PC-9 (cell line): ENCODE measurements at regions not wholly inside any gene's neighbourhood (a gene's known extent, or its start where the extent isn't known, plus 50 kb on each side); places are given as distances from the start of the nearest gene placed in this dataset.
"Not testable (repeated sequence)": the region's sequence is repeated elsewhere in the genome, so short reads cannot be mapped to it uniquely, and the experiment has no call there.

Source experiments
- BruUV-seq: library from RNA; stranded (reverse); fragments of 400-500 nt; replicated peaks from 2 replicates; lab custom pipeline; 2021; lab: Mats Ljungman, UMichigan
- CTCF ChIA-PET: fragments of 300-600 bp; sonication (Branson Sonifier 250); formaldehyde crosslinking; loops from one replicate; lab custom pipeline; 2022; ENCODE audit warnings: antibody characterized with exemption; lab: Charles Lee
- POLR2A ChIA-PET: fragments of 300-600 bp; sonication (Branson Sonifier 250); formaldehyde crosslinking; loops from one replicate; lab custom pipeline; 2022; ENCODE audit warnings: antibody characterized with exemption; ENCODE audit not compliant: unreplicated experiment; lab: Charles Lee
- DNase-seq, 2 experiments: peaks; one replicate each; pipeline versions ENCODE4 v3.0.0 to v3.0.0-alpha.2; 2015 to 2022; ENCODE audit warnings: mixed read lengths in 1 of 2
- H2AFZ ChIP-seq: fragments of 200-600 bp; sonication (generic); 2 replicates; pipeline ENCODE4 v1.8.1; 2017; ENCODE audit warnings: antibody characterized with exemption
- H3F3A ChIP-seq: fragments of 200-600 bp; sonication (generic); 2 replicates; pipeline ENCODE4 v1.8.1; 2017; ENCODE audit warnings: antibody characterized with exemption, mild to moderate bottlenecking, low read depth; ENCODE audit not compliant: insufficient read depth
- H3K27ac ChIP-seq: fragments of 200-600 bp; sonication (generic); 2 replicates; pipeline ENCODE4 v1.6.1; 2016; ENCODE audit warnings: mixed run types
- H3K27me3 ChIP-seq: fragments of 200-600 bp; sonication (generic); 2 replicates; pipeline ENCODE4 v1.6.1; 2016; ENCODE audit warnings: low read depth, mixed run types; ENCODE audit not compliant: insufficient read depth
- H3K36me3 ChIP-seq: fragments of 200-600 bp; sonication (generic); 2 replicates; pipeline ENCODE4 v1.6.1; 2016; ENCODE audit warnings: low read depth, mixed run types
- H3K4me1 ChIP-seq: fragments of 200-600 bp; sonication (generic); replicated peaks from 2 replicates; pipeline ENCODE4 v1.6.1; 2016; ENCODE audit warnings: mixed run types; ENCODE audit not compliant: insufficient read depth
- H3K4me2 ChIP-seq: fragments of 200-600 bp; sonication (generic); 2 replicates; pipeline ENCODE4 v1.6.1; 2017; ENCODE audit warnings: mixed run types
- H3K4me3 ChIP-seq: fragments of 200-600 bp; sonication (generic); 2 replicates; pipeline ENCODE4 v1.6.1; 2016; ENCODE audit warnings: mixed run types
- H3K79me2 ChIP-seq: fragments of 200-600 bp; sonication (generic); 2 replicates; pipeline ENCODE4 v1.6.1; 2017; ENCODE audit warnings: low read depth, mixed run types
- H3K9me2 ChIP-seq: fragments of 200-600 bp; sonication (generic); 2 replicates; pipeline ENCODE4 v1.8.1; 2017; ENCODE audit warnings: mild to moderate bottlenecking; ENCODE audit not compliant: insufficient read depth
- H3K9me3 ChIP-seq: fragments of 200-600 bp; sonication (generic); 2 replicates; pipeline ENCODE4 v1.8.1; 2016; ENCODE audit warnings: low read depth; ENCODE audit not compliant: insufficient read depth
- H4K20me1 ChIP-seq: fragments of 200-600 bp; sonication (generic); 2 replicates; pipeline ENCODE4 v1.8.1; 2017; ENCODE audit not compliant: insufficient read depth
- EZH2 ChIP-seq: fragments of 200-600 bp; sonication (generic); IDR thresholded peaks from 2 replicates; pipeline ENCODE4 v1.8.0; 2017; ENCODE audit warnings: antibody characterized with exemption, low read depth
- intact Hi-C: fragments of 100-400 bp; cut with micrococcal nuclease; formaldehyde crosslinking; loops from one replicate; pipeline ENCODE4 v1.10.0; 2022; ENCODE audit not compliant: unreplicated experiment
- TF ChIP-seq, protein P1 (sequence below): fragments of 200-600 bp; sonication (generic); conservative IDR thresholded peaks from 2 replicates; pipeline ENCODE4 v1.6.1; 2017; ENCODE audit warnings: mixed run types, antibody characterized with exemption, mild to moderate bottlenecking, moderate library complexity

- Histone ChIP-seq H3F3A (no peaks in the 10 kb centered on the region), H3K27me3 (no peaks in the 10 kb centered on the region), H4K20me1 (no peaks in the 10 kb centered on the region), H3K4me3 (no peak overlapping the region), H3K79me2 (no peaks in the 10 kb centered on the region), H2AFZ (no peak overlapping the region), H3K27ac (no peak overlapping the region), H3K9me3 (no peaks in the 10 kb centered on the region), H3K4me2 (no peak overlapping the region), H3K9me2 (no peaks in the 10 kb centered on the region), H3K4me1 (no peaks in the 10 kb centered on the region), H3K36me3 (no peaks in the 10 kb centered on the region)
- no TSS peak for BruUV-seq
- intact Hi-C loops, result no loop called here
- CTCF ChIA-PET, result no interaction called here
- DNase-seq, result no peak
- POLR2A ChIA-PET, result no interaction called here
- TF ChIP-seq, protein P1, sequence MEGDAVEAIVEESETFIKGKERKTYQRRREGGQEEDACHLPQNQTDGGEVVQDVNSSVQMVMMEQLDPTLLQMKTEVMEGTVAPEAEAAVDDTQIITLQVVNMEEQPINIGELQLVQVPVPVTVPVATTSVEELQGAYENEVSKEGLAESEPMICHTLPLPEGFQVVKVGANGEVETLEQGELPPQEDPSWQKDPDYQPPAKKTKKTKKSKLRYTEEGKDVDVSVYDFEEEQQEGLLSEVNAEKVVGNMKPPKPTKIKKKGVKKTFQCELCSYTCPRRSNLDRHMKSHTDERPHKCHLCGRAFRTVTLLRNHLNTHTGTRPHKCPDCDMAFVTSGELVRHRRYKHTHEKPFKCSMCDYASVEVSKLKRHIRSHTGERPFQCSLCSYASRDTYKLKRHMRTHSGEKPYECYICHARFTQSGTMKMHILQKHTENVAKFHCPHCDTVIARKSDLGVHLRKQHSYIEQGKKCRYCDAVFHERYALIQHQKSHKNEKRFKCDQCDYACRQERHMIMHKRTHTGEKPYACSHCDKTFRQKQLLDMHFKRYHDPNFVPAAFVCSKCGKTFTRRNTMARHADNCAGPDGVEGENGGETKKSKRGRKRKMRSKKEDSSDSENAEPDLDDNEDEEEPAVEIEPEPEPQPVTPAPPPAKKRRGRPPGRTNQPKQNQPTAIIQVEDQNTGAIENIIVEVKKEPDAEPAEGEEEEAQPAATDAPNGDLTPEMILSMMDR, result no peak
- TF ChIP-seq EZH2, result no peak
Observed at GRCh38 chr6:113788586-113788985, 68.6 kb upstream of the MARCKS start.

DNA sequence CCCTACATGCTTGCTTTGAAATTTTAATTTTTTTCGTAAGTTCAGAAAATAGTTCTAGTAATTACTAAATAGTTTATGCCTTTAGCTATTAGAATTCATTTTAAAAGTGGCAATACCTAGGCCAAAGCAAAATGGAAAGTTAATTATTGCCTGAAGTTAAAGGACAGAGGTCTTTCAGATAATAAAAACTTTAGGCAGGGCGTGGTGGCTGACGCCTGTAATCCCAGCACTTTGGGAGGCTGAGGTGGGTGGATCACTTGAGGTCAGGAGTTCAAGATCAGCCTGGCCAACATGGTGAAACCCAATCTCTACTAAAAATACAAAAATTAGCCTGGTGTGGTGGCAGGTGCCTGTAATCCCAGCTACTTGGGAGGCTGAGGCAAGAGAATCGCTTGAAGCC is 65.9 kb upstream of the MARCKS start:
- H3K9me2 ChIP-seq, BruUV-seq, H4K20me1 ChIP-seq, H3K36me3 ChIP-seq, H3K4me3 ChIP-seq, H3K79me2 ChIP-seq, POLR2A ChIA-PET, H2AFZ ChIP-seq, H3K27ac ChIP-seq, H3K27me3 ChIP-seq, H3F3A ChIP-seq, H3K4me2 ChIP-seq, DNase-seq, H3K9me3 ChIP-seq, intact Hi-C loops, CTCF ChIA-PET, H3K4me1 ChIP-seq: not testable (repeated sequence)

GRCh38 chr6:113795371-113795770 is 61.8 kb upstream of the MARCKS start:
- H3K4me3 ChIP-seq, H3K9me2 ChIP-seq, H3K4me2 ChIP-seq, DNase-seq, H3K79me2 ChIP-seq, intact Hi-C loops, H3K27me3 ChIP-seq, H2AFZ ChIP-seq, BruUV-seq, H3K4me1 ChIP-seq, H3K27ac ChIP-seq, H3K9me3 ChIP-seq, H3F3A ChIP-seq, POLR2A ChIA-PET, H4K20me1 ChIP-seq, CTCF ChIA-PET, H3K36me3 ChIP-seq: not testable (repeated sequence)

GRCh38 chr6:113796038-113796437 is 61.1 kb upstream of the MARCKS start:
- no peaks in the 10 kb centered on the region for H3K4me1 ChIP-seq
- no peaks in the 10 kb centered on the region for H3K36me3 ChIP-seq
- 0 out of 2 replicates have a peak, but pooled peaks cover 5% of the 10 kb centered on the region for H3K9me3 ChIP-seq
- CTCF ChIA-PET, result no interaction called here
- no peak overlapping the region for H3K27ac ChIP-seq
- BruUV-seq, result no TSS peak
- H3K79me2 ChIP-seq, result no peaks in the 10 kb centered on the region
- TF ChIP-seq, protein P1, result no peak
- TF ChIP-seq EZH2, result no peak
- H3K4me3 ChIP-seq, result no peak overlapping the region
- no peaks in the 10 kb centered on the region for H3F3A ChIP-seq
- intact Hi-C loops, result no loop called here
- POLR2A ChIA-PET, result no interaction called here
- no peak overlapping the region for H2AFZ ChIP-seq
- no peak for DNase-seq
- no peak overlapping the region for H3K4me2 ChIP-seq
- H3K27me3 ChIP-seq, result no peaks in the 10 kb centered on the region
- no peaks in the 10 kb centered on the region; the same call in 1 of the 2 replicates for H3K9me2 ChIP-seq
- H4K20me1 ChIP-seq, result no peaks in the 10 kb centered on the region
